SK-N-SH treated with all-trans-retinoic acid at 6 μM for 48 hours (cell line): ENCODE measurements at regions not wholly inside any gene's neighbourhood (a gene's known extent, or its start where the extent isn't known, plus 50 kb on each side); places are given as distances from the start of the nearest gene placed in this dataset.

Experiments used
- ATAC-seq: fragments of 200-7000 bp; cut with Tn5 transposase; 3 replicates; pipeline ENCODE4 v1.9.1; 2020; ENCODE audit warnings: mild to moderate bottlenecking, moderate library complexity
- ARNTL ChIP-seq: fragments of 450-650 bp; formaldehyde crosslinking; IDR thresholded peaks from 2 replicates; pipeline ENCODE4 v1.5.0; 2020; ENCODE audit warnings: low read depth, mild to moderate bottlenecking, moderate library complexity, borderline replicate concordance
- BACH2 ChIP-seq: fragments of 250-450 bp; sonication (Bioruptor Pico); IDR thresholded peaks from 2 replicates; pipeline ENCODE4 v1.9.0; 2021; ENCODE audit warnings: mild to moderate bottlenecking, borderline replicate concordance
- CSDC2 ChIP-seq: fragments of 250-450 bp; sonication (Bioruptor Pico); IDR thresholded peaks from 2 replicates; pipeline ENCODE4 v1.5.0; 2020; ENCODE audit warnings: mild to moderate bottlenecking, moderate library complexity
- ESRRG ChIP-seq: fragments of 250-450 bp; sonication (Bioruptor Pico); IDR thresholded peaks from 2 replicates; pipeline ENCODE4 v1.6.1; 2021; ENCODE audit warnings: mild to moderate bottlenecking
- GLIS3 ChIP-seq: fragments of 250-450 bp; sonication (Bioruptor Pico); IDR thresholded peaks from 2 replicates; pipeline ENCODE4 v1.5.0; 2020; ENCODE audit warnings: mild to moderate bottlenecking, moderate library complexity
- ISL1 ChIP-seq: fragments of 250-450 bp; sonication (Bioruptor Pico); IDR thresholded peaks from 2 replicates; pipeline ENCODE4 v2.1.2; 2022; ENCODE audit warnings: mild to moderate bottlenecking, moderate library complexity
- OSR1 ChIP-seq: fragments of 250-450 bp; sonication (Bioruptor Pico); IDR thresholded peaks from 2 replicates; pipeline ENCODE4 v1.8.0; 2022; ENCODE audit warnings: moderate library complexity, mild to moderate bottlenecking, inconsistent platforms
- PPARA ChIP-seq: fragments of 250-450 bp; sonication (Bioruptor Pico); IDR thresholded peaks from 2 replicates; pipeline ENCODE4 v1.5.0; 2020; ENCODE audit warnings: mild to moderate bottlenecking, borderline replicate concordance
- SNAI2 ChIP-seq: fragments of 250-450 bp; sonication (Bioruptor Pico); IDR thresholded peaks from 2 replicates; pipeline ENCODE4 v1.5.0; 2020; ENCODE audit warnings: mild to moderate bottlenecking, moderate library complexity
- TCF4 ChIP-seq: fragments of 250-450 bp; sonication (Bioruptor Pico); IDR thresholded peaks from 2 replicates; pipeline ENCODE4 v1.8.0; 2021; ENCODE audit warnings: mild to moderate bottlenecking, moderate library complexity, borderline replicate concordance
- TOX ChIP-seq: fragments of 250-450 bp; sonication (Bioruptor Pico); IDR thresholded peaks from 2 replicates; pipeline ENCODE4 v1.8.0; 2021; ENCODE audit warnings: mild to moderate bottlenecking, moderate library complexity, borderline replicate concordance
- ZFP3 ChIP-seq: fragments of 250-450 bp; sonication (Bioruptor Pico); IDR thresholded peaks from 2 replicates; pipeline ENCODE4 v1.5.0; 2020; ENCODE audit warnings: mild to moderate bottlenecking, moderate library complexity
- ZFP30 ChIP-seq: fragments of 450-650 bp; formaldehyde crosslinking; IDR thresholded peaks from 2 replicates; pipeline ENCODE4 v1.5.0; 2022; ENCODE audit warnings: mild to moderate bottlenecking, moderate library complexity
- ZNF565 ChIP-seq: fragments of 450-650 bp; formaldehyde crosslinking; conservative IDR thresholded peaks from 2 replicates; pipeline ENCODE4 v1.5.0; 2020; ENCODE audit warnings: low read depth, mild to moderate bottlenecking, moderate library complexity
- ZNF70 ChIP-seq: fragments of 450-650 bp; formaldehyde crosslinking; IDR thresholded peaks from 2 replicates; pipeline ENCODE4 v1.5.0; 2020; ENCODE audit warnings: mild to moderate bottlenecking, moderate library complexity
- ZNF8 ChIP-seq: fragments of 450-650 bp; formaldehyde crosslinking; IDR thresholded peaks from 2 replicates; pipeline ENCODE4 v1.5.0; 2020; ENCODE audit warnings: mild to moderate bottlenecking, moderate library complexity
- TF ChIP-seq, protein P1 (sequence below): fragments of 250-450 bp; sonication (Bioruptor Pico); IDR thresholded peaks from 2 replicates; pipeline ENCODE4 v1.8.0; 2021; ENCODE audit warnings: low read depth, mild to moderate bottlenecking, moderate library complexity, borderline replicate concordance
- TF ChIP-seq, protein P2 (sequence below): fragments of 250-450 bp; sonication (Bioruptor Pico); IDR thresholded peaks from 2 replicates; pipeline ENCODE4 v1.5.1; 2020; ENCODE audit warnings: low read depth, mild to moderate bottlenecking, moderate library complexity
- TF ChIP-seq, protein P3 (sequence below): fragments of 250-450 bp; sonication (Bioruptor Pico); IDR thresholded peaks from 2 replicates; pipeline ENCODE4 v1.5.0; 2020; ENCODE audit warnings: mild to moderate bottlenecking, moderate library complexity
- TF ChIP-seq, protein P4 (sequence below): fragments of 250-450 bp; sonication (Bioruptor Pico); IDR thresholded peaks from 2 replicates; pipeline ENCODE4 v1.5.1; 2021; ENCODE audit warnings: mild to moderate bottlenecking, moderate library complexity

DNA sequence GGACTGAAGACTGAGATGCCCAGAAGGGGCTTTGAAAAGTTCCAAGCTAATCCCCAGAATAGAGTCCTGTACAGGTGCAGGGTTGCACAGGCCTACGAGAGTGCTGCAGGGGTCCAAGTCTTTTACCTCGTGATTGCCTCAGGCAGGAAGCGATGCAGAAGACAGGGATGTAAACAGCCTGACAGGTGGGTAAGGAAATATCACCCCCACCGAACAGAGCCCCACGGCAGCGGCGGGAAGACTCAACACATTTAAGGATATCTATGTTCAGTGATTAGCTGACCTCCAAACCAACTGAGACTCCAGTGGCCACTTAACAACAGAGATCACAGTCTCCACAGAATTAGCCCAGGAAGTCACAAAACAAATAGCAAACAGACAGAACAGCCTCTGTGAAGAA is 73.9 kb upstream of the VIPR2 start:
- no peak for ATAC-seq
- TF ChIP-seq ZFP30 (CRISPR knock-in tag) (no peak), PPARA (CRISPR knock-in tag) (no peak), GLIS3 (CRISPR knock-in tag) (no peak)
- TF ChIP-seq, protein P1, sequence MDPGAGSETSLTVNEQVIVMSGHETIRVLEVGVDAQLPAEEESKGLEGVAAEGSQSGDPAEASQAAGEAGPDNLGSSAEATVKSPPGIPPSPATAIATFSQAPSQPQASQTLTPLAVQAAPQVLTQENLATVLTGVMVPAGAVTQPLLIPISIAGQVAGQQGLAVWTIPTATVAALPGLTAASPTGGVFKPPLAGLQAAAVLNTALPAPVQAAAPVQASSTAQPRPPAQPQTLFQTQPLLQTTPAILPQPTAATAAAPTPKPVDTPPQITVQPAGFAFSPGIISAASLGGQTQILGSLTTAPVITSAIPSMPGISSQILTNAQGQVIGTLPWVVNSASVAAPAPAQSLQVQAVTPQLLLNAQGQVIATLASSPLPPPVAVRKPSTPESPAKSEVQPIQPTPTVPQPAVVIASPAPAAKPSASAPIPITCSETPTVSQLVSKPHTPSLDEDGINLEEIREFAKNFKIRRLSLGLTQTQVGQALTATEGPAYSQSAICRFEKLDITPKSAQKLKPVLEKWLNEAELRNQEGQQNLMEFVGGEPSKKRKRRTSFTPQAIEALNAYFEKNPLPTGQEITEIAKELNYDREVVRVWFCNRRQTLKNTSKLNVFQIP, result no peak

DNA sequence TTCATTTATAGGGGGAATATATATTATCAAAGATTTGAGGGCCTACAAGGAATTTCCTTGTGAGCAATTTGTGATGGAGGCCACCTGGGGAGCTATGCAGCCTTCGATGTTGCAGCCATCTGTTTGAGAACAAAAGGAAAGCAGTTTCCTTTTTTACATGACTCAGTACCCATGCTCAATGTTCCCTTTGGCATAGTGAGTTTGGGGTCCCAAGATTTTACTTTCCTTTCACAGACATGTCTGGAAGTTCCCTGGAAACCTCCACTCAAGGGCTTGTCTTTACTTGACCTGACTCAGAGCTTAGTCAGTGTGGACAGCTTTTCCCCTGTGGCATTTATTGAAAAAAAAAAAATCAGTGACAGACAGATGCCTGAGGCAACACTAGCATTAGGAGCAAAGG is 73.5 kb upstream of the VIPR2 start:
- ATAC-seq, result no peak
- TF ChIP-seq, protein P2, sequence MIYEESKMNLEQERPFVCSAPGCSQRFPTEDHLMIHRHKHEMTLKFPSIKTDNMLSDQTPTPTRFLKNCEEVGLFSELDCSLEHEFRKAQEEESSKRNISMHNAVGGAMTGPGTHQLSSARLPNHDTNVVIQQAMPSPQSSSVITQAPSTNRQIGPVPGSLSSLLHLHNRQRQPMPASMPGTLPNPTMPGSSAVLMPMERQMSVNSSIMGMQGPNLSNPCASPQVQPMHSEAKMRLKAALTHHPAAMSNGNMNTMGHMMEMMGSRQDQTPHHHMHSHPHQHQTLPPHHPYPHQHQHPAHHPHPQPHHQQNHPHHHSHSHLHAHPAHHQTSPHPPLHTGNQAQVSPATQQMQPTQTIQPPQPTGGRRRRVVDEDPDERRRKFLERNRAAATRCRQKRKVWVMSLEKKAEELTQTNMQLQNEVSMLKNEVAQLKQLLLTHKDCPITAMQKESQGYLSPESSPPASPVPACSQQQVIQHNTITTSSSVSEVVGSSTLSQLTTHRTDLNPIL (CRISPR knock-in tag), result no peak
- TF ChIP-seq ISL1 (CRISPR knock-in tag) (no peak), ARNTL (CRISPR knock-in tag) (no peak), ZFP3 (CRISPR knock-in tag) (no peak), TCF4 (CRISPR knock-in tag) (no peak), CSDC2 (no peak)
- TF ChIP-seq, protein P3, sequence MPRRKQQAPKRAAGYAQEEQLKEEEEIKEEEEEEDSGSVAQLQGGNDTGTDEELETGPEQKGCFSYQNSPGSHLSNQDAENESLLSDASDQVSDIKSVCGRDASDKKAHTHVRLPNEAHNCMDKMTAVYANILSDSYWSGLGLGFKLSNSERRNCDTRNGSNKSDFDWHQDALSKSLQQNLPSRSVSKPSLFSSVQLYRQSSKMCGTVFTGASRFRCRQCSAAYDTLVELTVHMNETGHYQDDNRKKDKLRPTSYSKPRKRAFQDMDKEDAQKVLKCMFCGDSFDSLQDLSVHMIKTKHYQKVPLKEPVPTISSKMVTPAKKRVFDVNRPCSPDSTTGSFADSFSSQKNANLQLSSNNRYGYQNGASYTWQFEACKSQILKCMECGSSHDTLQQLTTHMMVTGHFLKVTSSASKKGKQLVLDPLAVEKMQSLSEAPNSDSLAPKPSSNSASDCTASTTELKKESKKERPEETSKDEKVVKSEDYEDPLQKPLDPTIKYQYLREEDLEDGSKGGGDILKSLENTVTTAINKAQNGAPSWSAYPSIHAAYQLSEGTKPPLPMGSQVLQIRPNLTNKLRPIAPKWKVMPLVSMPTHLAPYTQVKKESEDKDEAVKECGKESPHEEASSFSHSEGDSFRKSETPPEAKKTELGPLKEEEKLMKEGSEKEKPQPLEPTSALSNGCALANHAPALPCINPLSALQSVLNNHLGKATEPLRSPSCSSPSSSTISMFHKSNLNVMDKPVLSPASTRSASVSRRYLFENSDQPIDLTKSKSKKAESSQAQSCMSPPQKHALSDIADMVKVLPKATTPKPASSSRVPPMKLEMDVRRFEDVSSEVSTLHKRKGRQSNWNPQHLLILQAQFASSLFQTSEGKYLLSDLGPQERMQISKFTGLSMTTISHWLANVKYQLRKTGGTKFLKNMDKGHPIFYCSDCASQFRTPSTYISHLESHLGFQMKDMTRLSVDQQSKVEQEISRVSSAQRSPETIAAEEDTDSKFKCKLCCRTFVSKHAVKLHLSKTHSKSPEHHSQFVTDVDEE (CRISPR knock-in tag), result no peak

DNA sequence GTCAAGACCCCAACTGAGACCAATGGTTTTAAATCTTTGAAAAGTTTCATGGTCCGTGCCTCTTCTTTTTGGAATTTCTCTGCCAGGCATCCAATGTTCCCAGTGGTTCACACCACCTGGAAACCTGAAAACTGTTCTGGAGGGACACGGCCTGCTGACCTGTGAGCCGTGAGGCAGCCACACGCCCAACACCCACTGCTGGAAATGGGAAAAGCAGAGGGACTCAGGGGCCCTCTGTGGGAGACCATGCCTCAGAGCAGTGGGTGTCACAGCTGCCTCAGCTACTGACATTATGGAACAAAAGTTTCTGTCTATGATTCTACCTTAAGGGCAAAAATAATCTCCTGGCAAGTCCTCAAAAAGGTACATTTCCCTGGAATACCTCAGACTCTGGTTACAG is 70.4 kb upstream of the VIPR2 start:
- ATAC-seq, result no peak
- no peak for TF ChIP-seq ESRRG (CRISPR knock-in tag)
- no peak for TF ChIP-seq GLIS3 (CRISPR knock-in tag)
- no peak for TF ChIP-seq SNAI2 (CRISPR knock-in tag)
- TF ChIP-seq TCF4 (CRISPR knock-in tag), result no peak
- no peak for TF ChIP-seq PPARA (CRISPR knock-in tag)
- TF ChIP-seq CSDC2, result no peak
- TF ChIP-seq ZNF8 (CRISPR knock-in tag), result no peak
- TF ChIP-seq, protein P4, sequence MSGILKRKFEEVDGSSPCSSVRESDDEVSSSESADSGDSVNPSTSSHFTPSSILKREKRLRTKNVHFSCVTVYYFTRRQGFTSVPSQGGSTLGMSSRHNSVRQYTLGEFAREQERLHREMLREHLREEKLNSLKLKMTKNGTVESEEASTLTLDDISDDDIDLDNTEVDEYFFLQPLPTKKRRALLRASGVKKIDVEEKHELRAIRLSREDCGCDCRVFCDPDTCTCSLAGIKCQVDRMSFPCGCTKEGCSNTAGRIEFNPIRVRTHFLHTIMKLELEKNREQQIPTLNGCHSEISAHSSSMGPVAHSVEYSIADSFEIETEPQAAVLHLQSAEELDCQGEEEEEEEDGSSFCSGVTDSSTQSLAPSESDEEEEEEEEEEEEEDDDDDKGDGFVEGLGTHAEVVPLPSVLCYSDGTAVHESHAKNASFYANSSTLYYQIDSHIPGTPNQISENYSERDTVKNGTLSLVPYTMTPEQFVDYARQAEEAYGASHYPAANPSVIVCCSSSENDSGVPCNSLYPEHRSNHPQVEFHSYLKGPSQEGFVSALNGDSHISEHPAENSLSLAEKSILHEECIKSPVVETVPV (CRISPR knock-in tag), result no peak
- TF ChIP-seq ISL1 (CRISPR knock-in tag), result no peak
- TF ChIP-seq, all 23 proteins: peak for 0

DNA sequence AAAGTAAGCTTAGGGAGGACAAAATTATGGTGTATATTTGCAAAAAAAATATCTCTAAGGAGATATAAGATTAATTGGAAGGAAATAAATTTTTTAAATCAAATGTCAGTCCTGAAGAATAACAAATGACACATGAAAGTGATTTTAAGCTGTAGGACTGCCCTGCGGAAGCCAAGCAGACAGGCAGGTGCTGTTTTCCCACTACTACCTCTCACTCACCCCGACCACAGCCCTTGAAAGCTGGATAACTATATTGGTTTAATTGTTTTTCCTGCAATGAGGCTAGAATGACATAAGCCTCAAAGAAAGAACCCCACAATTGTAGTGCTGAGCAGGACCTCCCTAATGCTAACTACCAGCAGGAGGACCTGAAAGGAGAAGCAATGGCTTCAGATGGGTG is 68.6 kb upstream of the VIPR2 start:
- no peak for ATAC-seq
- TF ChIP-seq ESRRG (CRISPR knock-in tag) (no peak), OSR1 (CRISPR knock-in tag) (no peak), GLIS3 (CRISPR knock-in tag) (no peak), BACH2 (no peak), TCF4 (CRISPR knock-in tag) (no peak), ZNF70 (CRISPR knock-in tag) (no peak), CSDC2 (no peak), ZFP30 (CRISPR knock-in tag) (no peak), TOX (CRISPR knock-in tag) (no peak)

DNA sequence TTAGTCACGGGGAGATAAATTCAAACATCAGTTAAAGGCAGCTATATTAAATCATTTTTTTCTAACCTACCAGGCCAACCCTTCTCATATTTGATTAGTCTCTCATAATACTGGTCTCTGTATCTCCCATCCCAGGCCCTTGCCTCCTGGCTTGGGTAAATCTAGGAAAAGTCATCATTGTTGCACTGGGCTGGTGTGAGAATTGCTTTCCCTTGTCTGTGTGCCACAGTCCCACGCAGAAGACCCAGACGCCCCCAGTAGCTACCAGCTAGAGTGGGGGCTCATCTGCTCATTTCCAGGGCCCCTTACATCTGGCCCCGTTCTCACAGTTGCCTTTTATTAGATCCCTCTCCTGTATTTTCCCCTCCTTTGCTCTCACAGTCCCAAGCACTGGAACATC is 67.6 kb upstream of the VIPR2 start:
- no peak for ATAC-seq
- TF ChIP-seq, protein P4 (CRISPR knock-in tag), result no peak
- TF ChIP-seq ZNF565 (CRISPR knock-in tag) (no peak), OSR1 (CRISPR knock-in tag) (no peak)
